Lower lobe of right lung (tissue), 2 donors: ENCODE measurements at regions not wholly inside any gene's neighbourhood (a gene's known extent, or its start where the extent isn't known, plus 50 kb on each side); places are given as distances from the start of the nearest gene placed in this dataset.

Experiments
- ATAC-seq, 2 donors: fragments of 200-7000 bp; cut with Tn5 transposase; one replicate each; pipeline ENCODE4 v1.9.1; 2020 to 2022; ENCODE audit warnings: mild to moderate bottlenecking in 2 of 2, moderate library complexity in 2 of 2
- DNase-seq: peaks from one replicate; pipeline ENCODE4 v3.0.0-alpha.2; 2020
- H3K27ac ChIP-seq: fragments of 200-600 bp; one replicate; pipeline ENCODE4 v1.8.0; 2022
- H3K27me3 ChIP-seq: fragments of 200-600 bp; one replicate; pipeline ENCODE4 v1.8.0; 2022; ENCODE audit warnings: low read depth
- H3K36me3 ChIP-seq: fragments of 200-600 bp; one replicate; pipeline ENCODE4 v1.8.0; 2022; ENCODE audit warnings: mild to moderate bottlenecking
- H3K4me1 ChIP-seq: fragments of 200-600 bp; one replicate; pipeline ENCODE4 v1.8.0; 2022
- H3K4me3 ChIP-seq: fragments of 200-600 bp; one replicate; pipeline ENCODE4 v1.8.0; 2022; ENCODE audit warnings: mild to moderate bottlenecking
- H3K9me3 ChIP-seq: fragments of 200-600 bp; one replicate; pipeline ENCODE4 v1.8.0; 2022
- CTCF ChIP-seq: fragments of 200-600 bp; IDR thresholded peaks from one replicate; pipeline ENCODE4 v1.8.0; 2022; ENCODE audit warnings: antibody characterized with exemption, mild to moderate bottlenecking
- intact Hi-C: fragments of 100-400 bp; cut with DNase I; formaldehyde crosslinking; loops from one replicate; pipeline ENCODE4 v1.11.0; 2022
- donor health status: DM: no; HTN: yes; CAD: no; lungs with severe emphysema.

- intact Hi-C loops: no loop called here
- Histone ChIP-seq H3K4me3 (no peak overlapping the region), H3K27ac (no peak overlapping the region), H3K36me3 (no peaks in the 10 kb centered on the region), H3K27me3 (no peaks in the 10 kb centered on the region), H3K4me1 (no peaks in the 10 kb centered on the region), H3K9me3 (no peaks in the 10 kb centered on the region)
- DNase-seq (no peak), ATAC-seq (no peak)
- TF ChIP-seq CTCF: no peak
These were observed 372.1 kb upstream of the SGCD start for GRCh38 chr5:155954701-155955445.

GRCh38 chr5:155957884-155958283 lies 369.1 kb upstream of the SGCD start:
- no peaks in the 10 kb centered on the region for H3K27me3 ChIP-seq
- DNase-seq (no peak), ATAC-seq (no peak)
- H3K36me3 ChIP-seq: no peaks in the 10 kb centered on the region
- H3K4me3 ChIP-seq: no peak overlapping the region
- intact Hi-C loops: no loop called here
- no peak for TF ChIP-seq CTCF
- H3K27ac ChIP-seq: no peak overlapping the region
- H3K9me3 ChIP-seq: no peaks in the 10 kb centered on the region
- H3K4me1 ChIP-seq: no peaks in the 10 kb centered on the region

GRCh38 chr5:155959082-155959481 lies 367.9 kb upstream of the SGCD start:
- intact Hi-C loops: no loop called here
- ATAC-seq: no peak
- no peak for DNase-seq

GRCh38 chr5:155960177-155960576 lies 366.8 kb upstream of the SGCD start:
- TF ChIP-seq CTCF: no peak
- H3K36me3 ChIP-seq: no peaks in the 10 kb centered on the region

More at GRCh38 chr5:155959082-155959481, 367.9 kb upstream of the SGCD start:
- Histone ChIP-seq H3K9me3 (no peaks in the 10 kb centered on the region), H3K4me1 (no peaks in the 10 kb centered on the region), H3K36me3 (no peaks in the 10 kb centered on the region), H3K27me3 (no peaks in the 10 kb centered on the region), H3K27ac (no peak overlapping the region), H3K4me3 (no peak overlapping the region)
- no peak for TF ChIP-seq CTCF

GRCh38 chr5:155969537-155969936 lies 357.4 kb upstream of the SGCD start:
- no peak for TF ChIP-seq CTCF
- intact Hi-C loops: no loop called here

More at GRCh38 chr5:155960177-155960576, 366.8 kb upstream of the SGCD start:
- H3K4me1 ChIP-seq: no peaks in the 10 kb centered on the region
- H3K9me3 ChIP-seq: no peaks in the 10 kb centered on the region
- no peaks in the 10 kb centered on the region for H3K27me3 ChIP-seq
- H3K27ac ChIP-seq: no peak overlapping the region
- H3K4me3 ChIP-seq: no peak overlapping the region
- ATAC-seq: no peak
- intact Hi-C loops: no loop called here
- DNase-seq: no peak

More at GRCh38 chr5:155969537-155969936, 357.4 kb upstream of the SGCD start:
- ATAC-seq: no peak
- Histone ChIP-seq H3K4me1 (no peaks in the 10 kb centered on the region), H3K4me3 (no peak overlapping the region), H3K36me3 (no peaks in the 10 kb centered on the region), H3K27me3 (no peaks in the 10 kb centered on the region), H3K9me3 (no peaks in the 10 kb centered on the region), H3K27ac (no peak overlapping the region)
- DNase-seq: no peak
